Germinal center (tissue), 1 donor: ENCODE measurements at regions not wholly inside any gene's neighbourhood (a gene's known extent, or its start where the extent isn't known, plus 50 kb on each side); places are given as distances from the start of the nearest gene placed in this dataset.
"Not testable (repeated sequence)": the region's sequence is repeated elsewhere in the genome, so short reads cannot be mapped to it uniquely, and the experiment has no call there.

Source experiments
- DNase-seq: peaks from one replicate; pipeline ENCODE4 v3.0.0; 2012; ENCODE audit warnings: mixed read lengths, low spot score

- not testable (repeated sequence) for DNase-seq
Measured at GRCh38 chr14:106706488-106706887, 1180.1 kb downstream of the TMEM121 start.

- DNase-seq: not testable (repeated sequence)
Measured at GRCh38 chr14:106710187-106710586, 1183.8 kb downstream of the TMEM121 start.

GRCh38 chr14:106712513-106712912, 1186.1 kb downstream of the TMEM121 start:
- DNase-seq: not testable (repeated sequence)

GRCh38 chr14:106714446-106715428, 1188.4 kb downstream of the TMEM121 start:
- not testable (repeated sequence) for DNase-seq

GRCh38 chr14:106717544-106717943, 1191.2 kb downstream of the TMEM121 start:
- DNase-seq: not testable (repeated sequence)

- DNase-seq: not testable (repeated sequence)
Measured at GRCh38 chr14:106719880-106720279, 1193.5 kb downstream of the TMEM121 start.

- DNase-seq: not testable (repeated sequence)
Measured at GRCh38 chr14:106721926-106722325, 1195.5 kb downstream of the TMEM121 start.

GRCh38 chr14:106722813-106723687, 1196.7 kb downstream of the TMEM121 start:
- not testable (repeated sequence) for DNase-seq

- DNase-seq: not testable (repeated sequence)
Measured at GRCh38 chr14:106727962-106728361, 1201.6 kb downstream of the TMEM121 start.

- no peak for DNase-seq
Measured at GRCh38 chr14:106728611-106729010, 1202.2 kb downstream of the TMEM121 start.

GRCh38 chr14:106729551-106729950, 1203.2 kb downstream of the TMEM121 start:
- DNase-seq: no peak

- no peak for DNase-seq
Measured at GRCh38 chr14:106733771-106734170, 1207.4 kb downstream of the TMEM121 start.

GRCh38 chr14:106737021-106737420, 1210.6 kb downstream of the TMEM121 start:
- DNase-seq: no peak

GRCh38 chr14:106738075-106738474, 1211.7 kb downstream of the TMEM121 start:
- peak; percentile 7 for DNase-seq

- not testable (repeated sequence) for DNase-seq
Measured at GRCh38 chr14:106738598-106739258, 1212.3 kb downstream of the TMEM121 start.

- DNase-seq: peak; percentile 28
Measured at GRCh38 chr14:106741086-106741827, 1214.9 kb downstream of the TMEM121 start.

- not testable (repeated sequence) for DNase-seq
Measured at GRCh38 chr14:106745016-106745767, 1218.8 kb downstream of the TMEM121 start.

- DNase-seq: not testable (repeated sequence)
Measured at GRCh38 chr14:106750089-106750488, 1223.7 kb downstream of the TMEM121 start.

- DNase-seq: not testable (repeated sequence)
Measured at GRCh38 chr14:106753751-106754150, 1227.4 kb downstream of the TMEM121 start.

GRCh38 chr14:106757444-106757843, 1231.1 kb downstream of the TMEM121 start:
- DNase-seq: not testable (repeated sequence)
